Transverse colon (tissue), 4 donors: ENCODE measurements at regions not wholly inside any gene's neighbourhood (a gene's known extent, or its start where the extent isn't known, plus 50 kb on each side); places are given as distances from the start of the nearest gene placed in this dataset.
"Not testable (repeated sequence)": the region's sequence is repeated elsewhere in the genome, so short reads cannot be mapped to it uniquely, and the experiment has no call there.

ENCODE experiments used
- DNase-seq: peaks from one replicate; pipeline ENCODE4 v3.0.0-alpha.2; 2019
- H3K27ac ChIP-seq, 4 donors: fragments of 200-600 bp; sonication (generic); 2 replicates each; pipeline ENCODE4 v1.5.1; 2016 to 2018; ENCODE audit warnings: inconsistent platforms in 4 of 4
- H3K27me3 ChIP-seq: fragments of 200-600 bp; sonication (generic); 2 replicates; pipeline ENCODE4 v1.5.1; 2017; ENCODE audit warnings: inconsistent platforms
- H3K36me3 ChIP-seq, 4 donors: fragments of 200-600 bp; sonication (generic); 2 replicates each; pipeline ENCODE4 v1.5.1; 2017 to 2019; ENCODE audit warnings: inconsistent platforms in 4 of 4
- H3K4me1 ChIP-seq, 4 donors: fragments of 200-600 bp; sonication (generic); 2 replicates each; pipeline ENCODE4 v1.5.1; 2017 to 2020; ENCODE audit warnings: inconsistent platforms in 4 of 4
- H3K4me3 ChIP-seq, 4 donors: fragments of 200-600 bp; sonication (generic); 1 replicate in 1 of 4; 2 replicates in 3 of 4; pipeline versions ENCODE4 v1.5.1 to v1.6.1; 2017 to 2019; ENCODE audit warnings: inconsistent platforms in 4 of 4
- H3K9me3 ChIP-seq, 2 donors: fragments of 200-600 bp; sonication (generic); 2 replicates each; pipeline ENCODE4 v1.5.1; 2017 to 2019; ENCODE audit warnings: inconsistent platforms in 2 of 2
- WGBS, 2 donors: methylation state at CpG; one replicate each; pipeline ENCODE4 v1.1.5; 2018; ENCODE audit warnings: low coverage in 1 of 2; 5-methylcytosine and 5-hydroxymethylcytosine counted together
- in situ Hi-C, 4 donors: fragments of 200-750 bp; cut with MboI; loops; one replicate each; pipeline versions ENCODE4 v1.15.0 to v1.15.1; 2017; ENCODE audit warnings: low sequenced_read_pairs in 3 of 4, low pct_ligation_motif_present in 1 of 4, low pct_unique_long_range_greater_than_20kb in 1 of 4
- intact Hi-C: fragments of 100-400 bp; cut with DNase I; formaldehyde crosslinking; loops from one replicate; pipeline ENCODE4 v1.15.1; 2023; ENCODE audit warnings: low total_unique reads

DNA sequence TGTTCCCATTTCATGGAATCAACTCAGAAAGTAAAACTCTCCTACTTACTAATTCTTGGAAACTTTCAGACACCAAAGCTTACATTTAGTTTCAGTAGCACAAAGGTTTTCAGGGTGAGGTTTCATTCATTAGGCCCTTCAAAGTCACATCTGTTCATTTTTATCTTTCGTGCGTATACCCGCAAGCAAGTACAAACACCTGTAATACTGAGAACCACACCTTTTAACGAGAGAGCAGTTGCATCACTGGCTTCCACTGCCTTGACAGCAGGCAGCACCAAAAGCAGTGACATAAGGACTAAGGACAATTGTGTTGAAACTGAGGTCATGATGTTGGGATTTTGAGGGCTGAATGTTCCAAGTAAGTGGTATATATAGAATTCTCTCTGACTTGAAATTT lies 60.5 kb downstream of the GOLGA6L22 start:
- H3K27me3 ChIP-seq, H3K4me3 ChIP-seq, H3K4me1 ChIP-seq, H3K36me3 ChIP-seq, intact Hi-C loops, H3K27ac ChIP-seq, H3K9me3 ChIP-seq, DNase-seq, in situ Hi-C loops: not testable (repeated sequence)
- WGBS, 2 donors = no CpG with 5 or more reads among the region's 4 CpGs

DNA sequence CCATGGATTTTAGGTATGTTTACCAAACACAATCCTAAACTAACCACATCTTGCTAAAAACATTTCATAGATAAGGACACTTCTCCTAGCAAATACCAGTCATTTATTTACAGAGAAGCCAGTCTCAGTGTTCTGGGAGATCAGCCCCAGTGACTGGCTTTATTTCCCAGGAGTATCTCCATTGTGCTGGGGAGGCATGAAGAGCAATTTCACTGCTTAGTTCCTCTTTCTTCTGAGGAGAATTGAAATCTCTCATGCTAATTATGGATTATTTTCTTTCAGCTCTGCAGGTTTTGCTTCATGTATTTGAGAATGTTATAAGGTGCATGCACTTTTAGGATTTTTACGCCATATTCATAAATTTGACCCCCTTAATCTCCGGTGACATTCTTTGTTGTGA lies 67.8 kb downstream of the GOLGA6L22 start:
- H3K9me3 ChIP-seq, H3K36me3 ChIP-seq, H3K27me3 ChIP-seq, H3K4me3 ChIP-seq, DNase-seq, in situ Hi-C loops, H3K4me1 ChIP-seq, intact Hi-C loops, H3K27ac ChIP-seq: not testable (repeated sequence)
- WGBS, 2 donors = no CpG with 5 or more reads among the region's 2 CpGs

DNA sequence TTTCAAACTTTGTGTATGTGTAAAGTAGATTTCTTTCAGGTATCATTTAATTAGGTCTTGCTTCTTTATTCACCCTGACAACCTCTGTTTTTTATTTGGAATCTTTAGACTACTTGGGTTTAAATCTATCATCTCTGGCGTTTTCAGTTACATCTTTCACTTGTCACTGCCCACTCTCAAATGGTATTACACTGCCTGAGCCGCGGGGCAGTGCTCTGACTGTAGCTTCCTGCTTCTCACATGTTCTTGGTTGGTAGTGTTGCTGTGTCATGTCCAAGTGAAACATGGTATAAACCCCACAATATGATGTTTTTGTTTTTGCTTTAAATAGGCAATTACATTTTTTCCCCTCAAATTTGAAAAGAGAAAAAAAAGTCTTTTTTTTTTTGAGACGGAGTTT lies 68.3 kb downstream of the GOLGA6L22 start:
- in situ Hi-C loops, H3K4me1 ChIP-seq, intact Hi-C loops, H3K36me3 ChIP-seq, H3K4me3 ChIP-seq, H3K27me3 ChIP-seq, H3K27ac ChIP-seq, DNase-seq, H3K9me3 ChIP-seq: not testable (repeated sequence)
- 77% methylated on average over 3 of the region's 4 CpGs; no CpG with 5 or more reads in 1 of the 2 donors for WGBS, 2 donors

DNA sequence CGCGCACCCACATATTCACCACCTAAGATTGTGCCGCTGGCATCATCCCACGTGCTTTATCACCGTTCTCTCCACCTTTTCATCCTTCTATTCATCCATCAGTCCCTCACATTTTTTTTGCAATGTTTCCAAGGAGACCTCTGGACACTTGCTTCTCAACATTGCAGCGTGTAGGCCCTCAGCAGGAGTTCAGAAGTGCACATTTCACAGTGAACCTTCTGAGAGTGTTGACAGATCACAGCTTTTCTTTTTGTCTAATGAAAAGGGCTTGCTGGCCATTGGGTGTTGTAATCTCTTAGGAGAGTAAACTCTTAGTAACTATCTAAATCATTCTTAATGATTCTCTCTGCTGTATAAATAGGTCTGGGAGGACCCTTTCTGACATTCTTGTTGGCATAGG lies 70.5 kb downstream of the GOLGA6L22 start:
- H3K36me3 ChIP-seq, H3K4me3 ChIP-seq, H3K27me3 ChIP-seq, H3K9me3 ChIP-seq, H3K4me1 ChIP-seq, in situ Hi-C loops, DNase-seq, intact Hi-C loops, H3K27ac ChIP-seq: not testable (repeated sequence)
- no CpG with 5 or more reads among the region's 6 CpGs for WGBS, 2 donors

DNA sequence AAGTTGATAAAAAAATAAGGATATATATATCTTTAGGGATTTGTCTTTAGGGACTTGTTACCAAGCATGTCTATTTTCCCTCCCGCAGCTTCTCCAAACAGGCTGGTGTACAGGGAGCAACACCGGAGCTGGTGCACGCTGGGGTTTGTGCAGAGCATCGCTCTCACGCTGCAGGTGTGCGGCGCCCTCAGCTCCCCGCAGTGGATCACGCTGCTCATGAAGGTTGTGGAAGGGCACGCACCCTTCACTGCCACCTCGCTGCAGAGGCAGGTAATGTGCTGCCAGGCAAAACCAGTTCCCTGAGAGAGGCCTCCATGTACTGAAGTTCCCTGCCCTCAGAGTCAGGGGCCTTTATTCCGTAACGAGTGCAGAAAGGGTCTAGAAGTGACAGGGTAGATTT lies 101.0 kb downstream of the GOLGA6L22 start:
- H3K36me3 ChIP-seq, intact Hi-C loops, DNase-seq, H3K4me3 ChIP-seq, H3K27ac ChIP-seq, in situ Hi-C loops, H3K4me1 ChIP-seq, H3K27me3 ChIP-seq, H3K9me3 ChIP-seq: not testable (repeated sequence)
- WGBS, 2 donors = 97 to 100% methylated on average over 1 to 11 of the region's 13 CpGs

DNA sequence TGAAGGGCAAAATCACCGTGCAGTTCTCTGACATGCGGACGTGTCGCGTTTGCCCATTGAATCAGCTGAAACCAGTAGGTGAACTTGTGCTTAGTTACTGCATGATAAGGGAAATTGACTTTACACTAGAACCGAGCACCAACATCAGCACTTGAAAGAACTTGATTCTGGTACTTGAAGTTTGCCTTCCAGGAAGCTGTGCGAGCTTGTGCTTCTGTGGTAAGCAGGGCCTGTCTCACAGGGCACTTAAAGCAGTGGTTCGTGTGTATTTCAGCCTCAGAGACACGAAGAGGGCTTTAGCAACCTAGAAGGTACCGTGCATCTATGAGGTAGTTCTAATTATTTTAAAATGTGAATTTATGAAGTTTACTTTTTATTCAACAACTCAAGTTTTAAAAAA lies 103.0 kb downstream of the GOLGA6L22 start:
- DNase-seq, H3K9me3 ChIP-seq, in situ Hi-C loops, H3K27me3 ChIP-seq, H3K4me1 ChIP-seq, intact Hi-C loops, H3K4me3 ChIP-seq, H3K27ac ChIP-seq, H3K36me3 ChIP-seq: not testable (repeated sequence)
- no CpG with 5 or more reads among the region's 10 CpGs for WGBS, 2 donors

DNA sequence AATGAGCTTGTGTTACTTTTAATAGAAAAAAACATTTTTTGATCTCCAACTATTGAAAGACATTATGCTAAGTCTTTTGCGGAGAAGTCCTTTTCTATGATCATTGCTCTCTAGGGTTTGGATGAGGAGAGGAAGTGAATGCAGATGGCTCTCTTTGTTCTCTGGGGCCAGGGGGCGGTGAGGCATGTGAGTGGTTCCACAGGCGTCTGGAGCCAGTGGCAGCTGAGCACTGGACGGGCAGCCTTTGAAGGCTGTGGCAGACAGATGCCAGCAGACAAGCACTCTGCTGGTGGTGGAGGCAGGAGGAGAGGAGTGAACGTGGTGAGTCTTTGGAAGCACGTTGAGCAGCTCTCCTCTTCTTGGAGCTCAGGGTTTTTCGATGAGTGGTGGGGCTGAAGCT lies 107.8 kb downstream of the GOLGA6L22 start:
- intact Hi-C loops, H3K4me1 ChIP-seq, in situ Hi-C loops, H3K27ac ChIP-seq, DNase-seq, H3K9me3 ChIP-seq, H3K4me3 ChIP-seq, H3K27me3 ChIP-seq, H3K36me3 ChIP-seq: not testable (repeated sequence)
- WGBS, 2 donors = no CpG with 5 or more reads among the region's 7 CpGs

DNA sequence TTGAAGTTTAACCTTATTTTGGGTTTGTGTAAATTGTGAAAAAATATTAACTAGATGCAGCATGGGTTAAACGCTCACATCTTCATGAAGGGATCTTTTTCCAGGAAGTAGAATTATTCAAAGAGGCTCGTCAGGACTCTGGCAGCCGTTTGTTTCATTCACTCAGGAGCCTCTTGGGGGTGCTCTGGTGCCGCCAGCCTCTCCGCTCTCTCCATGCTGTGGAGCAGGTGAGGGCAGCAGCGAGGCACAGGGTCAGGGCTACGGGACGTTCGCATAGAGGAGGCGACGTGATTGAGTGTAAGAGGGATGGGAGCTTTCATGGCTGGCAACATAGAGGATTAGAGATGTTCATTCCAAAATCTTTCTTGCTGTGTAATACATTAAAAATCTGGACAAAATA lies 110.8 kb downstream of the GOLGA6L22 start:
- in situ Hi-C loops, H3K4me1 ChIP-seq, H3K27ac ChIP-seq, intact Hi-C loops, H3K27me3 ChIP-seq, H3K4me3 ChIP-seq, H3K9me3 ChIP-seq, DNase-seq, H3K36me3 ChIP-seq: not testable (repeated sequence)
- no CpG with 5 or more reads among the region's 11 CpGs for WGBS, 2 donors

DNA sequence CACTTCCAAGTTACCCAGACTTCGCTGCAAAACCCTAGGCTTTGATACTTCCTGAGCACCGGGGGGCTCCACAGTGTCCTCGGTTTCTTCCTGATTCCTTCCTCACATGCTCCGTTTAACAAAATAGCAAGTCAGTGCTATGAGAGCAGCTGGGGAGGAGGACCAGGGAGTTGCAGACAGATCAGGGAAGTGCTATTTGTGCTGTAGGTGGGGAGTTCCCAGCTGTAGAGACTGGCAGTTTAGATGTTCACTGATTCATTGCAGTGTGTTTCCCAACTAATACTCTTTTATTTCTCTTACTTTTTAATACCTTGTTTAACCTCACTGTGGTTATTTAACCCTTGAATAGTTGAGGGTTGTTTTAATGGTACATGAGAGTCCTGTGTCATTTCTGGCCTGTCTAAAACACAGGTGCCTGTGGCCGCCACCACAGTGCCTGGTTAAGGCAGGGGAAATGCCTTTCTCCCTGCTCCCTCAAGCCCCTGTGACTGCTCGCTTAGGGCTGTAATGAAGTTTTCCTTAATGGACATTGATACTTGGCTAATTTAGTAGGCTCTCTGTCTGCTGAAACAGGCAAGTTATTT lies 113.5 kb downstream of the GOLGA6L22 start:
- H3K4me3 ChIP-seq, in situ Hi-C loops, H3K36me3 ChIP-seq, H3K27ac ChIP-seq, H3K27me3 ChIP-seq, H3K9me3 ChIP-seq, H3K4me1 ChIP-seq, intact Hi-C loops, DNase-seq: not testable (repeated sequence)
- WGBS, 2 donors = 97% methylated on average over 2 of the region's 6 CpGs; no CpG with 5 or more reads in 1 of the 2 donors

DNA sequence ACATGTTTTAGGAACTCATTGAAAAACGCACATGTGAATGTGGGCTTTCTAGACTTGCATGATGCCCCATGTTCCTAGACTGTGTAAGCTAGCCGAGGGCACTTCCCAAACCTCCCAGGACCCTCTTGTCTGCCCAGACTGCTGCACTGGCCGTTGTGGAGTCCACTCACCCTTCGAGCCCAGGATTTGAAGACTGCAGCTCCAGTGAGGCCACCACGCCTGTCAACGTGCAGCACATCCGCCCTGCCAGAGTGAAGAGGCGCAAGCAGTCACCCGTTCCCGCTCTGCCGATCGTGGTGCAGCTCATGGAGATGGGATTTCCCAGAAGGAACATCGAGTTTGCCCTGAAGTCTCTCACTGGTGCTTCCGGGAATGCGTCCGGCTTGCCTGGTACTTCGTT lies 114.1 kb downstream of the GOLGA6L22 start:
- in situ Hi-C loops, DNase-seq: not testable (repeated sequence)

DNA sequence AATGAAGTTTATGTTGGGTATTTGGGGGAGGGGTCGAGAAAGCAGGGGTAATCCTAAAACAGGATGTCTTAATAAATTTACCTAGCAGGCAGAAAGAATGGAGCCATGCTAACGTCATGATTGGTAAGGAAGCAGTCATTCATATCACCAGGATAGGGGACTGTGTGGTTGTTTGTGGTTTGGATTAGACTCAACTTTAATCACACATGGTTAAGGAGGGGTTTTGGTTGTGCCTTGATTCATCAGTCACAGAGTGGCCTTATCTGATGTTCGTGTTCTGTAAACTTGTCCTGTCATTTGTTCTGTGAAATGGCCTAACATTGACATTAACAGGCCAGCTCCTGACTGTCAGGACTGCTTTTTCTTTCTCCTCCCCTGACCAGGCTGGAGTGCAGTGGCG lies 119.1 kb downstream of the GOLGA6L22 start:
- H3K4me3 ChIP-seq, in situ Hi-C loops, H3K4me1 ChIP-seq, H3K36me3 ChIP-seq, DNase-seq, H3K27me3 ChIP-seq, H3K9me3 ChIP-seq, H3K27ac ChIP-seq, intact Hi-C loops: not testable (repeated sequence)
- 86% methylated on average over 2 of the region's 4 CpGs; no CpG with 5 or more reads in 1 of the 2 donors for WGBS, 2 donors

More for the DNA sequence above, 114.1 kb downstream of the GOLGA6L22 start:
- H3K36me3 ChIP-seq, H3K4me1 ChIP-seq, H3K27ac ChIP-seq, H3K9me3 ChIP-seq, H3K27me3 ChIP-seq, H3K4me3 ChIP-seq, intact Hi-C loops: not testable (repeated sequence)
- WGBS, 2 donors = 90 to 96% methylated on average over 2 to 17 of the region's 17 CpGs
